GM18499 (cell line): ENCODE measurements at regions not wholly inside any gene's neighbourhood (a gene's known extent, or its start where the extent isn't known, plus 50 kb on each side); places are given as distances from the start of the nearest gene placed in this dataset.

ENCODE experiments used
- ATAC-seq: cut with Tn5 transposase; IDR thresholded peaks from one replicate; pipeline ENCODE4 v1.9.1; 2021; ENCODE audit warnings: moderate number of reproducible peaks; ENCODE audit not compliant: insufficient read depth, unreplicated experiment

GRCh38 chr3:159560214-159560979 is 428.2 kb upstream of the IL12A start:
- no peak for ATAC-seq

- ATAC-seq = no peak
Measured at GRCh38 chr3:159565313-159565712, 423.3 kb upstream of the IL12A start.

- no peak for ATAC-seq
Measured at GRCh38 chr3:159583662-159584061, 405.0 kb upstream of the IL12A start.

- no peak for ATAC-seq
Measured at GRCh38 chr3:159584421-159584820, 404.2 kb upstream of the IL12A start.

GRCh38 chr3:159586571-159587202 is 401.9 kb upstream of the IL12A start:
- ATAC-seq = no peak

GRCh38 chr3:159593927-159594605 is 394.6 kb upstream of the IL12A start:
- ATAC-seq = no peak

GRCh38 chr3:159600291-159600690 is 388.3 kb upstream of the IL12A start:
- no peak for ATAC-seq

GRCh38 chr3:159604151-159604581 is 384.5 kb upstream of the IL12A start:
- ATAC-seq = no peak

GRCh38 chr3:159605101-159605500 is 383.5 kb upstream of the IL12A start:
- no peak for ATAC-seq

- no peak for ATAC-seq
Measured at GRCh38 chr3:159605776-159606175, 382.9 kb upstream of the IL12A start.

GRCh38 chr3:159607856-159608255 is 380.8 kb upstream of the IL12A start:
- no peak for ATAC-seq

- ATAC-seq = no peak
Measured at GRCh38 chr3:159608311-159608710, 380.3 kb upstream of the IL12A start.

GRCh38 chr3:159609625-159610024 is 379.0 kb upstream of the IL12A start:
- ATAC-seq = no peak

GRCh38 chr3:159616234-159616825 is 372.3 kb upstream of the IL12A start:
- no peak for ATAC-seq

GRCh38 chr3:159619341-159619885 is 369.2 kb upstream of the IL12A start:
- no peak for ATAC-seq

GRCh38 chr3:159620281-159620680 is 368.4 kb upstream of the IL12A start:
- ATAC-seq = no peak

GRCh38 chr3:159620873-159621272 is 367.8 kb upstream of the IL12A start:
- ATAC-seq = no peak

- ATAC-seq = no peak
Measured at GRCh38 chr3:159624616-159625015, 364.0 kb upstream of the IL12A start.

- ATAC-seq = no peak
Measured at GRCh38 chr3:159625594-159625993, 363.0 kb upstream of the IL12A start.

GRCh38 chr3:159626598-159626997 is 362.0 kb upstream of the IL12A start:
- no peak for ATAC-seq

- ATAC-seq = no peak
Measured at GRCh38 chr3:159627229-159627628, 361.4 kb upstream of the IL12A start.
